Lung (tissue), 11 donors: ENCODE measurements at regions not wholly inside any gene's neighbourhood (a gene's known extent, or its start where the extent isn't known, plus 50 kb on each side); places are given as distances from the start of the nearest gene placed in this dataset.
A peak's percentile ranks its signal among the peaks of the same experiment; 100 is the strongest.
"Not testable (repeated sequence)": the region's sequence is repeated elsewhere in the genome, so short reads cannot be mapped to it uniquely, and the experiment has no call there.

Source experiments
- ATAC-seq: fragments of 200-7000 bp; cut with Tn5 transposase; one replicate; pipeline ENCODE4 v1.9.1; 2020; ENCODE audit warnings: moderate number of reproducible peaks; ENCODE audit not compliant: insufficient read depth, low FRiP score
- DNase-seq, 3 donors: peaks; one replicate each; pipeline ENCODE4 v3.0.0-alpha.2; 2013 to 2017
- H3K27ac ChIP-seq, 2 donors: one replicate each; pipeline ENCODE4 v1.5.1; 2013; ENCODE audit warnings: mild to moderate bottlenecking in 2 of 2, moderate library complexity in 2 of 2, control low read depth in 1 of 2, inconsistent platforms in 1 of 2, low read depth in 1 of 2, low read length in 1 of 2
- H3K27me3 ChIP-seq, 3 donors: one replicate each; pipeline ENCODE4 v1.5.1; 2013; ENCODE audit warnings: low read length in 2 of 3; ENCODE audit not compliant: control insufficient read depth in 3 of 3, insufficient read depth in 3 of 3
- H3K36me3 ChIP-seq, 4 donors: one replicate each; pipeline ENCODE4 v1.5.1; 2013; ENCODE audit warnings: low read length in 4 of 4, mild to moderate bottlenecking in 1 of 4, moderate library complexity in 1 of 4; ENCODE audit not compliant: control insufficient read depth in 4 of 4, insufficient read depth in 4 of 4
- H3K4me1 ChIP-seq, 5 donors: one replicate each; pipeline ENCODE4 v1.5.1; 2013; ENCODE audit warnings: low read length in 5 of 5, mild to moderate bottlenecking in 2 of 5, moderate library complexity in 1 of 5; ENCODE audit not compliant: control insufficient read depth in 5 of 5, insufficient read depth in 5 of 5
- H3K4me3 ChIP-seq: one replicate; pipeline ENCODE4 v1.5.1; 2013; ENCODE audit warnings: mild to moderate bottlenecking, control low read depth, moderate library complexity
- H3K9ac ChIP-seq, 2 donors: one replicate each; pipeline ENCODE4 v1.5.1; 2013; ENCODE audit warnings: low read length in 2 of 2, control low read depth in 1 of 2; ENCODE audit not compliant: insufficient read depth in 1 of 2
- H3K9me3 ChIP-seq, 4 donors: one replicate each; pipeline ENCODE4 v1.5.1; 2013; ENCODE audit warnings: low read length in 3 of 4, mild to moderate bottlenecking in 1 of 4, moderate library complexity in 1 of 4; ENCODE audit not compliant: control insufficient read depth in 4 of 4, insufficient read depth in 3 of 4
- WGBS, 2 donors: extraction: QIAGEN DNeasy Blood & Tissue Kit; methylation state at CpG; one replicate each; pipeline ENCODE4 v1.1.7; 2013; 5-methylcytosine and 5-hydroxymethylcytosine counted together
- TF ChIP-seq, protein P1 (sequence below): IDR thresholded peaks from 2 replicates; pipeline ENCODE4 v1.5.1; 2012; ENCODE audit warnings: mild to moderate bottlenecking; ENCODE audit errors: control extremely low read depth, extremely low read depth
- donor health status: control.
- donor health status: control.
- donor health status: Bipolar disorder and iron deficiency.
- donor health status: healthy.
- donor health status: DM: yes; HTN: yes; CAD: no.

DNA sequence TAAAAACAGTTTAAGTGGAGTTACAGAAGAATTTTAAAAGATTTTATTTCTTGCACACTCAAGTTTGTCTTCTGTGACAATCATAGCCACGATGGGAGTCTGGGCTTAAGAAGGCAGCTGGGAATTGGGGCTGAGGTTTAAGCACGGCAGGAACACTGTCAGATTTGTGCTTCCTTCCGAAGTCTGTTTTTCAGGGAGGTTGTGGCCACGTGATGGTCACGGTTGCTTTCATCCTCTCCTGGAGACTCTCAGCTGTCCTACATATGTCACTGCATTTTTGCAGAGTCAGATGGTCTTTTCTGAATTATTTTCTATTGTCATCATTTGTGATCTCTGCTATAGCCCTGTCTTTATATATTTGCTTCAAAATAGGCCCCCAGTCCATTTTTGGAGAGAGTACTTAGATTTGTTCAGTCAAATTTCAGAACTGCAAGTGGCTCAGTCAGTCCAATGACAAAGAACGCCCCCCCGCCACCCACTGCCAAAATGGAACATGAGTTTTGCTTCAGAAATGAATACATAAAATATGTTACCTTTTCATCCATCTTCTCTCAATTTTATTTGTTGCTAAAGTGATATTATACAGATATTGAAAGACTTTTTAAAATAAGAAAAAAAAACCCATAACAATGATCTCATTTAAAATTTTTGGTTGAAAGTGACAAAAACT is 111.8 kb upstream of the ZFP64 start:
- H3K27ac ChIP-seq, result no peak overlapping the region
- 75 to 81% methylated on average over 7 of the region's 7 CpGs for WGBS, 2 donors
- H3K9me3 ChIP-seq, result no peaks in the 10 kb centered on the region
- no peaks in the 10 kb centered on the region for H3K4me1 ChIP-seq
- ATAC-seq (no peak), DNase-seq (no peak)
- H3K36me3 ChIP-seq, result no peaks in the 10 kb centered on the region
- H3K9ac ChIP-seq, result no peak overlapping the region
- no peak overlapping the region for H3K4me3 ChIP-seq
- H3K27me3 ChIP-seq, result no peaks in the 10 kb centered on the region
- TF ChIP-seq, protein P1, sequence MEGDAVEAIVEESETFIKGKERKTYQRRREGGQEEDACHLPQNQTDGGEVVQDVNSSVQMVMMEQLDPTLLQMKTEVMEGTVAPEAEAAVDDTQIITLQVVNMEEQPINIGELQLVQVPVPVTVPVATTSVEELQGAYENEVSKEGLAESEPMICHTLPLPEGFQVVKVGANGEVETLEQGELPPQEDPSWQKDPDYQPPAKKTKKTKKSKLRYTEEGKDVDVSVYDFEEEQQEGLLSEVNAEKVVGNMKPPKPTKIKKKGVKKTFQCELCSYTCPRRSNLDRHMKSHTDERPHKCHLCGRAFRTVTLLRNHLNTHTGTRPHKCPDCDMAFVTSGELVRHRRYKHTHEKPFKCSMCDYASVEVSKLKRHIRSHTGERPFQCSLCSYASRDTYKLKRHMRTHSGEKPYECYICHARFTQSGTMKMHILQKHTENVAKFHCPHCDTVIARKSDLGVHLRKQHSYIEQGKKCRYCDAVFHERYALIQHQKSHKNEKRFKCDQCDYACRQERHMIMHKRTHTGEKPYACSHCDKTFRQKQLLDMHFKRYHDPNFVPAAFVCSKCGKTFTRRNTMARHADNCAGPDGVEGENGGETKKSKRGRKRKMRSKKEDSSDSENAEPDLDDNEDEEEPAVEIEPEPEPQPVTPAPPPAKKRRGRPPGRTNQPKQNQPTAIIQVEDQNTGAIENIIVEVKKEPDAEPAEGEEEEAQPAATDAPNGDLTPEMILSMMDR, result no peak

DNA sequence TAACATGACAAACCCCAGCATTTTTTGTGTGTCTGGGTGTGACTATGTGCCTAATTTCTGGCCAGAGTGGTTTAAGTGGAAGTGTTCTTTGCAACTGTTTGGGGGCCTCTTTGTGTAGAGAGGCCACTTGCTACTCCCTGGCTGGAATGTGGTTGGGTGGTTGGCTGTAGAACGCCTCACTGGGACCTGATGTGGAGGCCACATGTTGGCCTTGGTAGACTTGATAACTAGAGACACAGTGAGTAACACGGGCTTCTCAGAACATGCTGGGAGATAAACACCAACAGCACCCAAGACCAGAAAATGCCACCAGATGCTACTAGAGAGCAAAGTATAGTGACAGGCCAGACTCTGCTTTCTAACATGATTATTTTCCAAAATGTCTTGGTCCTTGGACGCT is 111.2 kb upstream of the ZFP64 start:
- peaks cover 0 to 2% (median 0%) of the 10 kb centered on the region in 5 donors for H3K4me1 ChIP-seq
- no peak overlapping the region for H3K9ac ChIP-seq
- ATAC-seq (no peak), DNase-seq (peak in 1 of 3 donors; percentile 23)
- H3K9me3 ChIP-seq, result no peaks in the 10 kb centered on the region
- no peaks in the 10 kb centered on the region for H3K27me3 ChIP-seq
- 83 to 84% methylated on average over 3 of the region's 3 CpGs for WGBS, 2 donors
- H3K27ac ChIP-seq, result no peak overlapping the region
- H3K4me3 ChIP-seq, result no peak overlapping the region
- TF ChIP-seq, protein P1, result no peak
- H3K36me3 ChIP-seq, result no peaks in the 10 kb centered on the region

DNA sequence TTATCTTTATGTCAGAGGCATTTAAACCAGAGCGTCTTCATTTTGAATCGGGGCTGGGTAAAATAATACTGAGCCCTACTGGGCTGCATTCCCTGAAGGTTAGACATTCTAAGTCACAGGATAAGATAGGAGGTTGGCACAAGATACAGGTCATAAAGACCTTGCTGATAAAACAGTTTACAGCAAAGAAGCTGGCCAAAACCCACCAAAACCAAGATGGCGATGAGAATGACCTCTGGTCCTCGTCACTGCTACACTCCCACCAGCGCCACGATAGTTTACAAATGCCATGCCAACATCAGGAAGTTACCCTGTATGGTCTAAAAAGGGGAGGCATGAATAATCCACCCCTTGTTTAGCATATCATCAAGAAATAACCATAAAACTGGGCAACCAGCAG is 110.5 kb upstream of the ZFP64 start:
- not testable (repeated sequence) for DNase-seq

DNA sequence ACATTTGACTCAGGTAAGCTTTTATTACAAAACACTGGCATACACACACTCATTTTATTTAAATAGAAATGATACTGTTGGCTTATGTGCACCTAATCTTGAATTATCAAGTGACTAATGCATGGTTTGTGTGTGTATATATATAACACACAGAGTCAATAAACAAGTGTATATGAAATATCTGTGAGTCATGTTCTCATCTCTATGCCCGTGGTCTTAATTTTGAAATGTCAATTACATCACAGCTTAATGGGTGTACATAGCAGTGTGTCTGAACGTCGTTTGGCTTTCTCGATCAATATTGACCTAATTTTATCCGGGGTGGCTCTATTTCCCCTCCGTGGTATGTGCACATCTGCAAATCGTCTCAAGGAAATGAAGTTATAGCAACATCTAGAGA is 104.0 kb upstream of the ZFP64 start:
- no peak overlapping the region for H3K9ac ChIP-seq
- peaks cover 0 to 39% (median 0%) of the 10 kb centered on the region in 5 donors for H3K4me1 ChIP-seq
- WGBS, 2 donors, result 72 to 78% methylated on average over 7 of the region's 7 CpGs
- no peaks in the 10 kb centered on the region for H3K36me3 ChIP-seq
- no peak overlapping the region for H3K27ac ChIP-seq
- H3K4me3 ChIP-seq, result no peak overlapping the region
- TF ChIP-seq, protein P1, result no peak
- DNase-seq, result no peak
- H3K9me3 ChIP-seq, result peaks cover 0 to 2% (median 0%) of the 10 kb centered on the region in 4 donors
- ATAC-seq, result no peak
- no peaks in the 10 kb centered on the region for H3K27me3 ChIP-seq

More for the DNA sequence above, 110.5 kb upstream of the ZFP64 start:
- 93 to 94% methylated on average over 6 of the region's 6 CpGs for WGBS, 2 donors
- not testable (repeated sequence) for H3K9me3 ChIP-seq, ATAC-seq, H3K36me3 ChIP-seq, H3K27me3 ChIP-seq, H3K4me1 ChIP-seq, H3K27ac ChIP-seq, H3K9ac ChIP-seq, H3K4me3 ChIP-seq
